GM12892 (cell line): ENCODE measurements at regions not wholly inside any gene's neighbourhood (a gene's known extent, or its start where the extent isn't known, plus 50 kb on each side); places are given as distances from the start of the nearest gene placed in this dataset.

Source experiments
- DNase-seq: peaks from one replicate; pipeline ENCODE4 v3.0.0; 2011; ENCODE audit not compliant: insufficient read length
- FAIRE-seq: peaks from 2 replicates; lab custom pipeline; 2011; peaks lifted over from hg19 to GRCh38; lab: Jason Lieb, UNC
- POLR2A ChIP-seq: IDR thresholded peaks from 2 replicates; pipeline ENCODE4 v1.6.1; 2011; ENCODE audit warnings: low read depth, low read length, control low read depth
- POLR2AphosphoS5 ChIP-seq: IDR thresholded peaks from 2 replicates; pipeline ENCODE4 v1.6.1; 2011; ENCODE audit warnings: low read depth, low read length, control low read depth
- TAF1 ChIP-seq: IDR thresholded peaks from 2 replicates; pipeline ENCODE4 v1.6.1; 2011; ENCODE audit warnings: low read depth, mild to moderate bottlenecking, control low read depth, low read length, borderline replicate concordance

GRCh38 chr12:14279845-14280244 lies 85.6 kb upstream of the ATF7IP start:
- TF ChIP-seq POLR2AphosphoS5 = no peak
- TF ChIP-seq POLR2A = no peak
- TF ChIP-seq TAF1 = no peak
- no peak for FAIRE-seq
- DNase-seq = no peak

- TF ChIP-seq POLR2A (no peak), POLR2AphosphoS5 (no peak), TAF1 (no peak)
- peak; percentile 63 for FAIRE-seq
- no peak for DNase-seq
Observed at GRCh38 chr12:14280921-14281320, 84.6 kb upstream of the ATF7IP start.

- TF ChIP-seq POLR2A = no peak
- TF ChIP-seq TAF1 = no peak
- no peak for TF ChIP-seq POLR2AphosphoS5
- DNase-seq = no peak
- no peak for FAIRE-seq
Observed at GRCh38 chr12:14281539-14281938, 83.9 kb upstream of the ATF7IP start.

- FAIRE-seq (peak; percentile 77), DNase-seq (no peak)
- no peak for TF ChIP-seq TAF1
- TF ChIP-seq POLR2AphosphoS5 = no peak
- no peak for TF ChIP-seq POLR2A
Observed at GRCh38 chr12:14283489-14284144, 81.9 kb upstream of the ATF7IP start.

- no peak for DNase-seq
- TF ChIP-seq TAF1 (no peak), POLR2A (peak; percentile 63), POLR2AphosphoS5 (peak; percentile 71; the same call in 1 of the 2 replicates)
- FAIRE-seq = peak; percentile 89
Observed at GRCh38 chr12:14284184-14284722, 81.2 kb upstream of the ATF7IP start.

- FAIRE-seq = no peak
Observed at GRCh38 chr12:14289601-14290000, 75.9 kb upstream of the ATF7IP start.

GRCh38 chr12:14290951-14291350 lies 74.5 kb upstream of the ATF7IP start:
- DNase-seq (no peak), FAIRE-seq (no peak)
- TF ChIP-seq POLR2A (no peak), POLR2AphosphoS5 (no peak), TAF1 (no peak)

More at GRCh38 chr12:14289601-14290000, 75.9 kb upstream of the ATF7IP start:
- no peak for DNase-seq
- no peak for TF ChIP-seq POLR2A
- TF ChIP-seq TAF1 = no peak
- no peak for TF ChIP-seq POLR2AphosphoS5

GRCh38 chr12:14303661-14304155 lies 61.8 kb upstream of the ATF7IP start:
- FAIRE-seq (no peak), DNase-seq (no peak)

GRCh38 chr12:14307004-14307403 lies 58.5 kb upstream of the ATF7IP start:
- no peak for FAIRE-seq
- TF ChIP-seq POLR2A (no peak), TAF1 (no peak), POLR2AphosphoS5 (no peak)
- DNase-seq = no peak

More at GRCh38 chr12:14303661-14304155, 61.8 kb upstream of the ATF7IP start:
- no peak for TF ChIP-seq POLR2AphosphoS5
- TF ChIP-seq TAF1 = no peak
- no peak for TF ChIP-seq POLR2A

- FAIRE-seq (no peak), DNase-seq (no peak)
- TF ChIP-seq TAF1 (no peak), POLR2A (no peak), POLR2AphosphoS5 (no peak)
Observed at GRCh38 chr12:14308516-14308915, 57.0 kb upstream of the ATF7IP start.

GRCh38 chr12:14310866-14311265 lies 54.6 kb upstream of the ATF7IP start:
- FAIRE-seq = no peak
- TF ChIP-seq TAF1 = no peak
- no peak for TF ChIP-seq POLR2AphosphoS5
- no peak for TF ChIP-seq POLR2A
- DNase-seq = no peak
